Activated effector memory CD4-positive, alpha-beta T cell treated with Interleukin-2 at 50 U/mL for 16 hours (primary cell): ENCODE measurements at regions not wholly inside any gene's neighbourhood (a gene's known extent, or its start where the extent isn't known, plus 50 kb on each side); places are given as distances from the start of the nearest gene placed in this dataset.

Experiments used
- DNase-seq: peaks from one replicate; pipeline ENCODE4 v3.0.0-alpha.2; 2020

DNA sequence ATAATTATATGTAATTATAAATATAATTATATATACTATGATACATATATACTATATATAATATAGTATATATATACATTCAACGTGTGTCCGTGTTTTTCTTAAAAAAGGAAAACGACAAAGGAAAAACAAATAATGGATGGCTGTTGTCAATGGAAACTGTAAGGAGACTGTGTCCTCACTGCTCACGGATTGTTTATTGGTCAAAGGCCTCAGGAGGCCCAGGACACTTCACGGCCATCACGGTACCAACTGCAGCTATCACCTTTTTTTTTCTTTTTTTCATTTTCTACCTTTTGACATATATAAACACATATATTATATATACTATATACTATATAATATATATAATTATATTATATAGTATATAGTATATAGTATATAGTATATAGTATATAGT is 113.4 kb downstream of the SPTSSA start:
- no peak for DNase-seq

DNA sequence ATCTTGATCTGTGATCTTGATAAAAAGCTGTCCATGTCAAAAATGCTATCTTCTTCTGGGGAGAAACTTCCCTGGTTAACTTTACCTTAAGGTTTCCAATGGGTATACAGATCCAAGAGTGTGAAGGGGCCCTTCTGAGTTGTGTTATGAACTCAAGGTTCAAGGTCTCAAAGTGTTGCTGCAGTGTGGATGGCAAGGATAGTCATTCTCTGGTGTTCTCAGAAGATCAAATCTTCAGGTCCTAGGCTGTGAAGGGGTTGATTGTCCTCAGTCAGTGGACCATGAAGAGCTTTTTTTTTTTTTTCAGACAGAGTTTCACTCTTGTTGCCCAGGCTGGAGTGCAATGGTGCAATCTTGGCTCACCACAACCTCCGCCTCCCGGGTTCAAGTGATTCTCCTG is 114.4 kb downstream of the SPTSSA start:
- DNase-seq: no peak

DNA sequence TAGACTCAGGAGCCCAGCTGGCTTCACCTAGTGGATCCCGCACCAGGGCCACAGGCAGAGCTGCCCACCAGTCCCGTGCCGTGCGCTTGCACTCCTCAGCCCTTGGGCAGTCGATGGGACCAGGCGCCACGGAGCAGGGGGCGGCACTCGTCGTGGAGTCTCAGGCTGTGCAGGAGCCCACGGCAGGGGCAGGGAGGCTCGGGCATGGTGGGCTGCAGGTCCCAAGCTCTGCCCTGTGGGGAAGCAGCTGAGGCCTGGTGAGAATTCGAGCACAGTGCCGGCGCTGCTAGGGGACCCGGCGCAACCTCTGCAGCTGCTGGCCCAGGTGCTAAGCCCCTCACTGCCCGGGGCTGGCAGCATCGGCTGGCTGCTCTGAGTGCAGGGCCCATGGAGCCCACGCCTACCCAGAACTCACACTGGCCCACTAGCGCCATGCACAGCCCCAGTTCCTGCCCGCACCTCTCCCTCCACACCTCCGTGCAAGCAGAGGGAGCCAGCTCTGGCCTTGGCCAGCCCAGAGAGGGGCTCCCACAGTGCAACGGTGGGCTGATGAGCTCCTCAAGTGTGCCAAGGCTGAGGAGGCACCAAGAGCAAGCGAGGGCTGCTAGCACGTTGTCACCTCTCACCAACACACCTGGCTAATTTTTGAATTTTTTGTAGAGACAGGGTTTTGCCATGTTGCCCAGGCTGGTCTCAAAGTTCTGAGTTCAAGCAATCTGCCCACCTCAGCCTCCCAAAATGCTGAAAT is 116.1 kb downstream of the SPTSSA start:
- no peak for DNase-seq

DNA sequence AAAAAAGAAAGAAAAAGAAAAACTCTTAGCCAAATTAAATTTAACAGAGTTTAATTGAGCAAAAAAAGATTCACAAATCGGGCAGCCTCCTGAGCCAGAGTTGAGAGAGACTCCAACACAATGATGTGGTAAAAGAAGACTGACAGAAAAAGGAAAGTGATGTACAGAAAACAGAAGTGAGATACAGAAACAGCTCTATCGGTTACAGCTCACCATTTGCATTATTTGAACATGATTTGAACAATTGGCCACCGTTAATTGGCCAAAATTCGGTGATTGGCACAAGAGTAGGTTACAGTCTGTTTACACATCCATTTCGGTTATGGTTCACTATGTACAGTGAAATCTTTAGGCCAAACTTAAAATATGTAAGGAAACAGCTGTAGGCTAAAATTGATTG is 117.7 kb downstream of the SPTSSA start:
- DNase-seq: no peak

- no peak for DNase-seq
Observed at GRCh38 chr14:34340025-34340625, 121.9 kb downstream of the SPTSSA start.

- DNase-seq: no peak
Observed at GRCh38 chr14:34338056-34338455, 124.0 kb downstream of the SPTSSA start.

- no peak for DNase-seq
Observed at GRCh38 chr14:34336501-34336900, 125.5 kb downstream of the SPTSSA start.

DNA sequence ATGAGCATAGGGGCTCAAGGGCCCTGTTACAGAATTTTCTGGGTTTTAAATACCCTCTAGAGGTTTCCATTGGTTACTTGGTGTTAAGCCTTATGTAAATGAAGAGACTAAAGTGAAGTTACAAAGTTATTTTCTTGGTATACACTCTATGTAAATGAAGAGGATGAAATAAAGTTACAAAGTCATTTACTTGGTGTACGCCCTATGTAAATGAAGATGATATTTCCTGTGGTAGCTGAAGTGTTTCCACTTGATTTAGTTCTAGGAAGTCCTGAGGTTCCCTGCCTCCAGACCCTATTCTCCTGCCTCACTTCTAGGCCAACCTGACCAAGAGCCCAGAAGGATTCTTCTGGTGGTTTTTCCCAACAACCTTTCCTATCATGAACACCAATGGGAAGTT is 126.1 kb downstream of the SPTSSA start:
- DNase-seq: no peak

GRCh38 chr14:34334329-34334728 is 127.7 kb downstream of the SPTSSA start:
- no peak for DNase-seq

- DNase-seq: peak; percentile 37
Observed at GRCh38 chr14:34331728-34332623, 130.1 kb downstream of the SPTSSA start.

DNA sequence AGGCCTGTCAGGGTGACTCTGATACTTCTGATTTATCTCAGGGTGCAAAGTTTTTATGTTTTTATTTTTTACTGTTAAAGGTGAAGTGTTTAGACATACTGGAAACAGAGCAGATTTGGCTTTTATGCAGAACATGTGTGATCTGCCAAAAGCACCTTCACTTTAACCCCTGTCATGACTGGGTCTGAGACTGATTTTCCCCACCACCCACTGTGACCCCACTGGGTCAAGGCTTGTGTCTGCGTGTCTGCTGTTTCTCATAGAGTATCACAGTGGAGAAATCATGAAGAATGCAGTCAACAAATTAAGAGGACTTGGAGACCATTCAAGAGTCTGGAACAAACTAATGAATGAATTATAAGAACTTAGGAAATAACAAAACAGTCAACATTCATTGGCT is 131.2 kb downstream of the SPTSSA start:
- DNase-seq: no peak

GRCh38 chr14:34329301-34329700 is 132.7 kb downstream of the SPTSSA start:
- DNase-seq: no peak

GRCh38 chr14:34328178-34328577 is 133.9 kb downstream of the SPTSSA start:
- DNase-seq: no peak

DNA sequence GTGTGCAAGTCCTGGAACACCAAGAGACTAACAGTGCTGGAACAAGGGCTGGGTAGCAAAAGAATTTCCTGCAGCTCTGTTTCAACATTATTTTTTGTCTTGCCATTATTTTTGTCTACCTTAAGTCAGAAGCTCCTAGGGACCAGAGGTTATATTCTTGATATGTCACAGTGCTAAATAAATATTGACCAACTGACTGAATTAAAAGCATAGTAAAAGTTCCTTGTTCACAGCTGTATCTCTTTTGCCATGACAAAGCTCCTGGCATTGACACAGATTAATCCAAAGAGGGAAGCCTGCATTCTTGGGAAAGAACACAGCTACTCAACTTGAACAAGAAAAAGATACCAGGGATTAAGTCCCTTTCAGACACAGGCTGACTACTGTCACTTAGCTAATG is 136.5 kb downstream of the SPTSSA start:
- DNase-seq: no peak

GRCh38 chr14:34324363-34324795 is 137.7 kb downstream of the SPTSSA start:
- no peak for DNase-seq

DNA sequence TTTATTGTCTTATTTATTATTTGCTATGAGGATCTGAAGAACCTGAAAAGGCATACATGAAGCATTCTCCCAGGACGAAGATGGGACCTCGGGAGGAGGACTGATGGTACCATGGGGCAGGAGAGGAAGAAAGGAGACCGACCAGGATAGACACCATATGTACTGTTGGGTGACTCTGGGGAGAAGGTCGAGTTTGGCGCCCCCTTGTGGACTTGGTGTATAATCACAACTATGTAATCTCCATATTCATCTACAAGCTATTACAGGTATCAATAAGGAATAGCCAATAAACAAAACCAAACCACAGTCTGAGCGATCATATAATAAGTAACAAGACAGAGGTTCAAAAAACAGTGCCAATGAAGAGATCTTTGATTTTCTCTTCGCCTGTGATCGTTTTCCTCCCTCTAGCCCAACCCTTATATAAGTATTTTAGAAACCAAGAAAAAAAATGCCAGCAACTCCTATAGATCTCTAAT is 139.1 kb downstream of the SPTSSA start:
- DNase-seq: peak; percentile 38

DNA sequence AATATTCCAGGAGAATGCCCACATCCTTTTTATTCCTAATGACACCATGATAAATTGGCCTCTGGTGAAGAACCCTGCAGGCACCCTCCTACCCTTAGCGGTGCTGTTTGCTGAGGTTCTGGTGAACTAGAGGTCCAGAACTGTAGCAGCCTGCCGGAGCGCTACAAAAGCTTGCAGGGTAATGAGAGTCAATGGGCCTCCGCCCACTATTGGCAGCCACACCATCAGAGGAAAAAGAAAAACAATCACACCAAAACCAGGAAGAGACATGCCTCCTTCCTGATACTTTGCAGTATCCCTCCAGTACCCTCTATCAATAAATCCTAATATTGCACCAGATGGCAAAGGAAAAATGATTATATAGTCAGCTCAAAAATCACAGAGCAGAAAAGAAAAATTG is 142.9 kb downstream of the SPTSSA start:
- DNase-seq: no peak

DNA sequence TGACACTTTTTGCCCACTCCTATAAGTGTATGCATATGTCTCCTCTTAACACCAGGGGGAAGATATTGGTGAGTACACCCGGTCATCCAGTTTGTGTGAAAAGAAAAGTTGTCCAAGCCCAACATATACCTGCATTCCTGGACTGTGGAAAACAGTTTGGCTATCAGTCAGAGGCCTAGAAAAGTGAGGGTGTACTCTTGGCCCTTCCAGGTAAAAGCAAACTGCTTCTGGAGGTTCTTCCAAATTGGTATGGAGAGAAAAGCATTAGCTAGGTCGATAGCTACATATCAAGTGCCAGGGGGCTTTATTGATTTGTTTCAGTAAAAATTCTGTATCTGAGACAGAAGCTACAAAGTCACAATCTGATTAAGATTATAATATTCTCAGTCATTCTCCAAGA is 144.0 kb downstream of the SPTSSA start:
- no peak for DNase-seq

GRCh38 chr14:34310724-34311123 is 151.3 kb downstream of the SPTSSA start:
- DNase-seq: no peak

DNA sequence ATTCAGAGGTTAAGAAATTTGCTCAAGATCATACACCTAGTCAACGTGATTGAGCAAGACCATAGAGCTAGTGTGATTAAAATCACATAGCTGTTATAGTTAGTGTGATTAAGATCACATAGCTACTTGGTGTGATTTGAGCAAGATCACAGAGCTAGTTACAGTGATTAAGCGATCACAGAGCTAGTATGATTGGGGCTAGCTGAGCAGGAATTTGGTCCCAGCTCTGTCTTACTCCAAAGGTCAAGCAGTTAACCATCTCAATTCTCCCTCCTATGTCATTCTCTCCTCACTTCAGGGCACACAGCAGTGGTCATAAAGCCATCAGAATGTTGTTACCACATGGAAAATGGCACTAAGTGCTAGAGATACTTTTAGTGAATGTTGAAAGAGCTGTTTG is 158.2 kb downstream of the SPTSSA start:
- DNase-seq: no peak

- DNase-seq: no peak
Observed at GRCh38 chr14:34302654-34303053, 159.4 kb downstream of the SPTSSA start.

- no peak for DNase-seq
Observed at GRCh38 chr14:34300882-34301734, 160.9 kb downstream of the SPTSSA start.

DNA sequence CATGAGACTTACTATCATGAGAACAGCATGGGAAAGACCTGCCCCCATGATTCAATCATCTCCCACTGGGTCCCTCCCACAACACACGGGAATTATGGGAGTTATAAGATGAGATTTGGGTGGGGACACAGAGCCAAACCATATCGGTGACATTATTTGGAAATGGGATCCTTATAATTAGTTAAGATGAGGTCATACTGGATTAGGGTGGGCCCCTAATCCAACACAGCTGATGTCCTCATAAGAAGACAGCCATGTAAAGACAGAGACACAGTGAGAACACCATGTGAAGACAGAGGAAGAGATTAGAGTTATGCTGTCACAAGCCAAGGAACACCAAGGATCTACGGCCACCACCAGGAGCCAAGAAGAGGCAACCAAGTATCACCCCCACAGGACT is 161.7 kb downstream of the SPTSSA start:
- no peak for DNase-seq
